HEK293T (cell line): ENCODE measurements at regions not wholly inside any gene's neighbourhood (a gene's known extent, or its start where the extent isn't known, plus 50 kb on each side); places are given as distances from the start of the nearest gene placed in this dataset.

Source experiments
- BHLHE40 ChIP-seq: fragments of 450-650 bp; IDR thresholded peaks from 2 replicates; pipeline ENCODE4 v1.6.1; 2016; ENCODE audit warnings: mild to moderate bottlenecking, moderate library complexity, borderline replicate concordance
- FOXK2 ChIP-seq: fragments of 450-650 bp; IDR thresholded peaks from 2 replicates; pipeline ENCODE4 v1.6.1; 2016; ENCODE audit warnings: mild to moderate bottlenecking
- HDGF ChIP-seq: fragments of 450-650 bp; IDR thresholded peaks from 2 replicates; pipeline ENCODE4 v1.6.1; 2017; ENCODE audit warnings: antibody characterized with exemption, borderline replicate concordance

DNA sequence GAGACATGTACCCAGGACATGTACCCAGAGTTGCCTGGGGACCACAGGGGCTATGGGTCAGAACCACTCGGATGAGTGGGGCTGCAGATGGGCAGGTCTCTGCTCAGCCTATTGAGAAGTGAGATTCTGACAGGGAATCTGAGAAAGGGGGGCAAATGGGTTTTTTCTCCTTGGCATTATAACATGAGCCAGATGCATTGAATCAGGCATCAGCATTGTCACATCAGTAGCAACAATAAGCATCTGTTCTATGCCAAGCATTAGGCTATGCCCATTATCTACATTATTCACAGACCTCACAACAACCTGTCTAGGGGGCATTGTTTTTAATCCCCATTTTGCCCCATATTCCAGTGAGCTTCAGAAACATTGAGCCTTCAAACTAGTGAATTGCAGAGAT, 108.2 kb downstream of the PLCE1 start:
- no peak for TF ChIP-seq FOXK2
- TF ChIP-seq HDGF, result no peak
- no peak for TF ChIP-seq BHLHE40
